ENCODE measurements at regions not wholly inside any gene's neighbourhood (a gene's known extent, or its start where the extent isn't known, plus 50 kb on each side); places are given as distances from the start of the nearest gene placed in this dataset.
"Not testable (repeated sequence)": the region's sequence is repeated elsewhere in the genome, so short reads cannot be mapped to it uniquely, and the experiment has no call there.

DNA sequence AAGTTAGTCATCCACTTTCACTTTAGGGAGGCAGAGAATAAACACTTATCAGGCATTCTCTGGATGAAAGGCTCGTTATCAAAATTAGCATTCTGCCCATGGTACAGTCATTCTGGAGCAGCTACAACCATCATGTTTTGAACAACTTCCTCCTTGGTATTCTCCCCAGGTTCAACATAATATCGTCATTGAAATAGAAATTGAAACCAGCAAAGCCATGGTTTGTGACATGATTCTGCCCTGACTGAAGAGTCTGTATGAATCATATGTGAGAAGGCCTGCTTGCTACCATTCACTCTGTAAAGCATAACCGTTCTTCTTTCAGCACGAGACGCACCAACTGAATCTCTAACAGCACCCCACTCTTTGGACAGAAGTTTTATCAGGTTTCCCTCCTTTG lies 127.5 kb upstream of the RADX start:
- DNase-seq (no peak), FAIRE-seq (no peak)
- no peaks in the 10 kb centered on the region for H3K36me3 ChIP-seq (ENCODE audit: control insufficient read depth in 2 of 3, insufficient read depth in 3 of 3, low read length in 3 of 3)
- TF ChIP-seq, protein P1, sequence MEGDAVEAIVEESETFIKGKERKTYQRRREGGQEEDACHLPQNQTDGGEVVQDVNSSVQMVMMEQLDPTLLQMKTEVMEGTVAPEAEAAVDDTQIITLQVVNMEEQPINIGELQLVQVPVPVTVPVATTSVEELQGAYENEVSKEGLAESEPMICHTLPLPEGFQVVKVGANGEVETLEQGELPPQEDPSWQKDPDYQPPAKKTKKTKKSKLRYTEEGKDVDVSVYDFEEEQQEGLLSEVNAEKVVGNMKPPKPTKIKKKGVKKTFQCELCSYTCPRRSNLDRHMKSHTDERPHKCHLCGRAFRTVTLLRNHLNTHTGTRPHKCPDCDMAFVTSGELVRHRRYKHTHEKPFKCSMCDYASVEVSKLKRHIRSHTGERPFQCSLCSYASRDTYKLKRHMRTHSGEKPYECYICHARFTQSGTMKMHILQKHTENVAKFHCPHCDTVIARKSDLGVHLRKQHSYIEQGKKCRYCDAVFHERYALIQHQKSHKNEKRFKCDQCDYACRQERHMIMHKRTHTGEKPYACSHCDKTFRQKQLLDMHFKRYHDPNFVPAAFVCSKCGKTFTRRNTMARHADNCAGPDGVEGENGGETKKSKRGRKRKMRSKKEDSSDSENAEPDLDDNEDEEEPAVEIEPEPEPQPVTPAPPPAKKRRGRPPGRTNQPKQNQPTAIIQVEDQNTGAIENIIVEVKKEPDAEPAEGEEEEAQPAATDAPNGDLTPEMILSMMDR (IDR thresholded peaks at IDR 0.05; ENCODE audit: borderline replicate concordance, extremely low read depth, insufficient read depth) = no peak
- H3K27me3 ChIP-seq (ENCODE audit: control insufficient read depth, insufficient read depth, low read length) = peaks cover 4% of the 10 kb centered on the region
- H3K4me1 ChIP-seq (ENCODE audit: control insufficient read depth in 2 of 3, insufficient read depth in 2 of 3, low read depth in 1 of 3, low read length in 3 of 3) = no peaks in the 10 kb centered on the region
- no peak overlapping the region for H3K4me3 ChIP-seq (ENCODE audit: low read length in 3 of 3)
- peaks cover 0 to 1% (median 0%) of the 10 kb centered on the region in 3 donors for H3K9me3 ChIP-seq (ENCODE audit: control insufficient read depth in 2 of 3, insufficient read depth in 1 of 3, low read length in 3 of 3)
- no peak overlapping the region for H3K27ac ChIP-seq (ENCODE audit: low read depth in 2 of 2, low read length in 2 of 2)
- no peak overlapping the region for H3K9ac ChIP-seq (ENCODE audit: low read length in 3 of 3)
- intact Hi-C loops (cut with DNase I) = no loop called here

DNA sequence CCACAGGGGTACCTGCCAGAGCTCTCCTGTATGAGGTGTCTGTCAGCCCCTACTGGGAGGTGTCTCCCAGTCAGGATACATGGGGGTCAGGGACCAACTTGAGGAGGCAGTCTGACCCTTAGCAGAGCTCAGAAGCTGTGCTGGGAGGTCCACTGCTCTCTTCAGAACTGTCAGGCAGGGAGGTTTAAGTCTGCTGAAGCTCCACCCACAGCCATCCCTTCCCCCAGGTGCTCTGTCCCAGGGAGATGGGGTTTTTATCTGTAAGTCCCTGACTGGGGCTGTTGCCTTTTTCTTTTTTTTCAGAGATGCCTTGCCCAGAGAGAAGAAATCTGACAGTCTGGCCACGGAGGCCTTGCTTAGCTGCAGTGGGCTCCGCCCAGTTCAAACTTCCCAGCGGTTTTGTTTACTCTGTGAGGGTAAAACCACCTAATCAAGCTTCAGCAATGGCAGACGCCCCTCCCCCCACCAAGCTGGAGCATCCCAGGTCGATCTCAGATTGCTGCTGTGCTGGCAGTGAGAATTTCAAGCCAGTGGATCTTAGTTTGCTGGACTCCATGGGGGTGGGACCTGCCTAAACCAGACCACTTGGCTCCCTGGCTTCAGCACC lies 118.5 kb upstream of the RADX start:
- H3K27ac ChIP-seq (ENCODE audit: low read depth in 2 of 2, low read length in 2 of 2); H3K27me3 ChIP-seq (ENCODE audit: control insufficient read depth, insufficient read depth, low read length); H3K36me3 ChIP-seq (ENCODE audit: control insufficient read depth in 2 of 3, insufficient read depth in 3 of 3, low read length in 3 of 3); H3K9me3 ChIP-seq (ENCODE audit: control insufficient read depth in 2 of 3, insufficient read depth in 1 of 3, low read length in 3 of 3); intact Hi-C loops (cut with DNase I); H3K9ac ChIP-seq (ENCODE audit: low read length in 3 of 3); H3K4me3 ChIP-seq (ENCODE audit: low read length in 3 of 3); H3K4me1 ChIP-seq (ENCODE audit: control insufficient read depth in 2 of 3, insufficient read depth in 2 of 3, low read depth in 1 of 3, low read length in 3 of 3); FAIRE-seq: not testable (repeated sequence)
- DNase-seq = peak in 4 of 5 donors; percentile 8 to 41 (median 20)

DNA sequence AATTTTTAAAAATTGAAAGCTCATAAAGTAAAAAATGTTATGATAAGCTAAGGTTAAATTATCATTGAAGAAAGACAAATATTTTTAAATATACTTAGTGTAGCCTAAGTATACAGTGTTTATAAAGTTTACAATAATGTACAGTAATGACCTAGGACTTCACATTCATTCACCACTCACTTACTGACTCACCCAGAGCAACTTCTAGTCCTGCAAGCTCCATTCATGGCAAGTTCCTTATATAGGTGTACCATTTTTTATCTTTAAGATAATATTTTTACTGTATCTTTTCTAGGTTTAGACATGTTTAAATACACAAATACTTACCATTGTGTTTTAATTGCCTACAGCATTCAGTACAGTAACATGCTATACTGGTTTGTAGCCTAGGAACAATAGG lies 112.3 kb upstream of the RADX start:
- intact Hi-C loops (cut with DNase I) = no loop called here
- no peak for FAIRE-seq
- Histone ChIP-seq H3K9me3 (ENCODE audit: control insufficient read depth in 2 of 3, insufficient read depth in 1 of 3, low read length in 3 of 3) (no peaks in the 10 kb centered on the region), H3K27me3 (ENCODE audit: control insufficient read depth, insufficient read depth, low read length) (peaks cover 2% of the 10 kb centered on the region), H3K9ac (ENCODE audit: low read length in 3 of 3) (no peak overlapping the region), H3K4me3 (ENCODE audit: low read length in 3 of 3) (no peak overlapping the region), H3K27ac (ENCODE audit: low read depth in 2 of 2, low read length in 2 of 2) (no peak overlapping the region), H3K4me1 (ENCODE audit: control insufficient read depth in 2 of 3, insufficient read depth in 2 of 3, low read depth in 1 of 3, low read length in 3 of 3) (no peaks in the 10 kb centered on the region), H3K36me3 (ENCODE audit: control insufficient read depth in 2 of 3, insufficient read depth in 3 of 3, low read length in 3 of 3) (no peaks in the 10 kb centered on the region)
- no peak for DNase-seq
- TF ChIP-seq, protein P1 (IDR thresholded peaks at IDR 0.05; ENCODE audit: borderline replicate concordance, extremely low read depth, insufficient read depth) = no peak

DNA sequence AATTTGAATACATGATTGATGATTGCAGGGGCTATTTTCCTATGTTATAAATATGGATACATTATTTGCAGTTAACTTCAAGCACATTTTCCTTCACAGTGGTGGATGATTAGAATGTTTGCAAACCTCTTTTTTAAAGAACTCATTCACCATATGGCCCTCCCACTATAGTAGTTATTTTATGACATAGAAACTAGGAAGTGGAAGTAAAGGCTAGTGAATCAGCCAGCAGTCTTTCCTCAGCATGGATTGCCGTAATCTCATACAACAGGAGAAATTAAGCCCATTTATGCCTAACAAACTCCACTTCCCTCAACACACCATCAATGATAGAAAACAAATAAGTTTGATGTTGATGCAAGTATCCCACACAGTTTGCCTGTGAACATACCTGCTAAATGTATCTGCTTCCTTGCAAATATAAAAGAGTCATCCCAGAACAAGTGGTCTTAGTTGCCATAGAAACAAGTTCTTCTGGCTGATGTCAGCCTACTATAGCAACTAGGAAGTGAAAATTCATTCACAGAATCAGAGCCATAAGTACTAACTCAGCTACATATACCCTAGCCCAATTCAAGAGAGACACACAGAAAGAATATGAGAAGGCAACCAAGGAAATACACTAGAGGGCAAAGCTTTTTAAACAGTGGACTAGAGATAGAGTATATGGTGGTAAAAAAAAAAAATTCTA lies 100.9 kb upstream of the RADX start:
- Histone ChIP-seq H3K9ac (ENCODE audit: low read length in 3 of 3) (no peak overlapping the region), H3K9me3 (ENCODE audit: control insufficient read depth in 2 of 3, insufficient read depth in 1 of 3, low read length in 3 of 3) (no peaks in the 10 kb centered on the region), H3K4me1 (ENCODE audit: control insufficient read depth in 2 of 3, insufficient read depth in 2 of 3, low read depth in 1 of 3, low read length in 3 of 3) (no peaks in the 10 kb centered on the region), H3K4me3 (ENCODE audit: low read length in 3 of 3) (no peak overlapping the region), H3K36me3 (ENCODE audit: control insufficient read depth in 2 of 3, insufficient read depth in 3 of 3, low read length in 3 of 3) (no peaks in the 10 kb centered on the region), H3K27me3 (ENCODE audit: control insufficient read depth, insufficient read depth, low read length) (peaks cover 3% of the 10 kb centered on the region), H3K27ac (ENCODE audit: low read depth in 2 of 2, low read length in 2 of 2) (no peak overlapping the region)
- intact Hi-C loops (cut with DNase I) = no loop called here
- FAIRE-seq = no peak
- DNase-seq = no peak
- TF ChIP-seq, protein P1 (IDR thresholded peaks at IDR 0.05; ENCODE audit: borderline replicate concordance, extremely low read depth, insufficient read depth) = no peak

Data from kidney (tissue), 13 donors.